ENCODE measurements at regions not wholly inside any gene's neighbourhood (a gene's known extent, or its start where the extent isn't known, plus 50 kb on each side); places are given as distances from the start of the nearest gene placed in this dataset.

- no peaks in the 10 kb centered on the region for H3K79me2 ChIP-seq (ENCODE audit: control insufficient read depth, insufficient read depth, low read length)
- H3K27ac ChIP-seq (ENCODE audit: insufficient read depth, low read depth, low read length), result no peak overlapping the region
- H2AFZ ChIP-seq (ENCODE audit: low read depth, low read length), result no peak overlapping the region
- H3K4me2 ChIP-seq (ENCODE audit: insufficient read depth, low read length), result no peak overlapping the region
- TF ChIP-seq CTCF (IDR thresholded peaks at IDR 0.05; ENCODE audit: extremely low read depth in 1 of 2, insufficient read depth in 1 of 2, low read depth in 1 of 2, low read length in 2 of 2), result no peak
- TF ChIP-seq JUN (IDR thresholded peaks at IDR 0.05; ENCODE audit: borderline replicate concordance, insufficient read depth, insufficient read length, low read depth), result no peak
- TF ChIP-seq EZH2 (IDR thresholded peaks at IDR 0.05; ENCODE audit: borderline replicate concordance, low read depth, low read length, severe bottlenecking), result no peak
- no peak for TF ChIP-seq MAX (IDR thresholded peaks at IDR 0.05; ENCODE audit: insufficient read depth, insufficient read length)
- TF ChIP-seq FOS (IDR thresholded peaks at IDR 0.05; ENCODE audit: borderline replicate concordance, insufficient read depth, low read length), result no peak
- TF ChIP-seq GATA2 (IDR thresholded peaks at IDR 0.05; ENCODE audit: insufficient read depth, insufficient read length, low read depth, low read length), result no peak
- FAIRE-seq (no peak), DNase-seq (ENCODE audit: low read depth, low spot score) (no peak)
- H3K4me3 ChIP-seq (replicated peaks in 1 of 3; ENCODE audit: insufficient read depth in 1 of 3, low read depth in 1 of 3, low read length in 3 of 3), result no peak overlapping the region
- no peaks in the 10 kb centered on the region for H4K20me1 ChIP-seq (replicated peaks; ENCODE audit: control insufficient read depth, extremely low read depth, insufficient read depth, low read length)
- H3K27me3 ChIP-seq (ENCODE audit: control insufficient read depth in 2 of 2, insufficient read depth in 2 of 2, low read length in 2 of 2), result no peaks in the 10 kb centered on the region
- intact Hi-C loops (cut with micrococcal nuclease), result no loop called here
- H3K4me1 ChIP-seq (ENCODE audit: control insufficient read depth, extremely low read depth, insufficient read depth, low read length), result no peaks in the 10 kb centered on the region
- no peaks in the 10 kb centered on the region for H3K9me3 ChIP-seq (replicated peaks; ENCODE audit: control insufficient read depth, insufficient read depth, low read length)
- ChIA-PET CTCF (no interaction called here), POLR2A (no interaction called here)
- H3K36me3 ChIP-seq (ENCODE audit: control insufficient read depth in 2 of 2, extremely low read depth in 1 of 2, insufficient read depth in 2 of 2, low read length in 2 of 2), result no peaks in the 10 kb centered on the region
- BruUV-seq (replicated peaks), result no TSS peak
- no peak overlapping the region for H3K9ac ChIP-seq (replicated peaks; ENCODE audit: extremely low read depth, insufficient read depth, low read length)
- H3K9me1 ChIP-seq (replicated peaks; ENCODE audit: control insufficient read depth, extremely low read depth, insufficient read depth, low read length), result no peaks in the 10 kb centered on the region
- dilution Hi-C loops (cut with MboI; ENCODE audit: extremely low pct_ligation_motif_present, low sequenced_read_pairs), result no loop called here
These were observed 164.7 kb upstream of the IGF1R start for GRCh38 chr15:98483575-98484130.
